ENCODE measurements at regions not wholly inside any gene's neighbourhood (a gene's known extent, or its start where the extent isn't known, plus 50 kb on each side); places are given as distances from the start of the nearest gene placed in this dataset.

- DNase-seq (ENCODE audit: low read depth in 2 of 2) = peak; percentile 4 to 6
These were observed 51.0 kb upstream of the TFAP2A start for GRCh38 chr6:10465629-10466499.

Data from stimulated activated CD8-positive, alpha-beta memory T cell treated with anti-CD3 and anti-CD28 coated beads, Interleukin-15, amount 100 ng/mL, for 48 hours (primary cell).